ENCODE measurements at regions not wholly inside any gene's neighbourhood (a gene's known extent, or its start where the extent isn't known, plus 50 kb on each side); places are given as distances from the start of the nearest gene placed in this dataset.

GRCh38 chr4:111991797-111992196 is 153.5 kb upstream of the FAM241A start:
- Histone ChIP-seq H3K27ac (ENCODE audit: low read depth, low read length) (no peak overlapping the region), H3K4me1 (ENCODE audit: control insufficient read depth, insufficient read depth, low read length) (no peaks in the 10 kb centered on the region; the same call in 1 of the 2 replicates), H3K9ac (ENCODE audit: low read length) (no peak overlapping the region), H3K36me3 (ENCODE audit: control insufficient read depth, insufficient read depth, low read length) (no peaks in the 10 kb centered on the region), H3K4me3 (ENCODE audit: low read depth, low read length) (no peak overlapping the region), H3K27me3 (ENCODE audit: control insufficient read depth, insufficient read depth, low read length) (no peaks in the 10 kb centered on the region), H3K9me3 (ENCODE audit: control insufficient read depth, insufficient read depth, low read depth, low read length) (no peaks in the 10 kb centered on the region)

GRCh38 chr4:111992351-111993168 is 152.7 kb upstream of the FAM241A start:
- Histone ChIP-seq H3K4me1 (ENCODE audit: control insufficient read depth, insufficient read depth, low read length) (no peaks in the 10 kb centered on the region; the same call in 1 of the 2 replicates), H3K27ac (ENCODE audit: low read depth, low read length) (no peak overlapping the region), H3K9me3 (ENCODE audit: control insufficient read depth, insufficient read depth, low read depth, low read length) (no peaks in the 10 kb centered on the region), H3K4me3 (ENCODE audit: low read depth, low read length) (no peak overlapping the region), H3K27me3 (ENCODE audit: control insufficient read depth, insufficient read depth, low read length) (no peaks in the 10 kb centered on the region), H3K36me3 (ENCODE audit: control insufficient read depth, insufficient read depth, low read length) (no peaks in the 10 kb centered on the region), H3K9ac (ENCODE audit: low read length) (no peak overlapping the region)

GRCh38 chr4:111994392-111994791 is 150.9 kb upstream of the FAM241A start:
- no peak overlapping the region for H3K9ac ChIP-seq (ENCODE audit: low read length)
- H3K36me3 ChIP-seq (ENCODE audit: control insufficient read depth, insufficient read depth, low read length) = no peaks in the 10 kb centered on the region
- H3K27ac ChIP-seq (ENCODE audit: low read depth, low read length) = no peak overlapping the region
- H3K9me3 ChIP-seq (ENCODE audit: control insufficient read depth, insufficient read depth, low read depth, low read length) = no peaks in the 10 kb centered on the region
- H3K4me3 ChIP-seq (ENCODE audit: low read depth, low read length) = no peak overlapping the region
- H3K27me3 ChIP-seq (ENCODE audit: control insufficient read depth, insufficient read depth, low read length) = no peaks in the 10 kb centered on the region
- no peaks in the 10 kb centered on the region; the same call in 1 of the 2 replicates for H3K4me1 ChIP-seq (ENCODE audit: control insufficient read depth, insufficient read depth, low read length)

GRCh38 chr4:111997785-111998184 is 147.5 kb upstream of the FAM241A start:
- no peaks in the 10 kb centered on the region for H3K36me3 ChIP-seq (ENCODE audit: control insufficient read depth, insufficient read depth, low read length)

GRCh38 chr4:111999801-112000200 is 145.5 kb upstream of the FAM241A start:
- Histone ChIP-seq H3K9ac (ENCODE audit: low read length) (no peak overlapping the region), H3K4me1 (ENCODE audit: control insufficient read depth, insufficient read depth, low read length) (peaks cover 4% of the 10 kb centered on the region; the same call in 1 of the 2 replicates)

More at GRCh38 chr4:111997785-111998184, 147.5 kb upstream of the FAM241A start:
- Histone ChIP-seq H3K4me1 (ENCODE audit: control insufficient read depth, insufficient read depth, low read length) (peaks cover 4% of the 10 kb centered on the region; the same call in 1 of the 2 replicates), H3K9me3 (ENCODE audit: control insufficient read depth, insufficient read depth, low read depth, low read length) (no peaks in the 10 kb centered on the region), H3K4me3 (ENCODE audit: low read depth, low read length) (no peak overlapping the region), H3K9ac (ENCODE audit: low read length) (no peak overlapping the region), H3K27me3 (ENCODE audit: control insufficient read depth, insufficient read depth, low read length) (no peaks in the 10 kb centered on the region), H3K27ac (ENCODE audit: low read depth, low read length) (no peak overlapping the region)

GRCh38 chr4:112001041-112001440 is 144.2 kb upstream of the FAM241A start:
- H3K27me3 ChIP-seq (ENCODE audit: control insufficient read depth, insufficient read depth, low read length) = no peaks in the 10 kb centered on the region
- H3K4me3 ChIP-seq (ENCODE audit: low read depth, low read length) = no peak overlapping the region
- H3K27ac ChIP-seq (ENCODE audit: low read depth, low read length) = no peak overlapping the region
- H3K9ac ChIP-seq (ENCODE audit: low read length) = no peak overlapping the region
- H3K36me3 ChIP-seq (ENCODE audit: control insufficient read depth, insufficient read depth, low read length) = no peaks in the 10 kb centered on the region
- H3K4me1 ChIP-seq (ENCODE audit: control insufficient read depth, insufficient read depth, low read length) = peaks cover 4% of the 10 kb centered on the region; the same call in 1 of the 2 replicates
- no peaks in the 10 kb centered on the region for H3K9me3 ChIP-seq (ENCODE audit: control insufficient read depth, insufficient read depth, low read depth, low read length)

More at GRCh38 chr4:111999801-112000200, 145.5 kb upstream of the FAM241A start:
- H3K27ac ChIP-seq (ENCODE audit: low read depth, low read length) = no peak overlapping the region
- H3K9me3 ChIP-seq (ENCODE audit: control insufficient read depth, insufficient read depth, low read depth, low read length) = no peaks in the 10 kb centered on the region
- no peaks in the 10 kb centered on the region for H3K36me3 ChIP-seq (ENCODE audit: control insufficient read depth, insufficient read depth, low read length)
- H3K27me3 ChIP-seq (ENCODE audit: control insufficient read depth, insufficient read depth, low read length) = no peaks in the 10 kb centered on the region
- no peak overlapping the region for H3K4me3 ChIP-seq (ENCODE audit: low read depth, low read length)

GRCh38 chr4:112002248-112002661 is 143.0 kb upstream of the FAM241A start:
- Histone ChIP-seq H3K27ac (ENCODE audit: low read depth, low read length) (no peak overlapping the region), H3K4me3 (ENCODE audit: low read depth, low read length) (no peak overlapping the region), H3K9me3 (ENCODE audit: control insufficient read depth, insufficient read depth, low read depth, low read length) (no peaks in the 10 kb centered on the region), H3K27me3 (ENCODE audit: control insufficient read depth, insufficient read depth, low read length) (no peaks in the 10 kb centered on the region), H3K36me3 (ENCODE audit: control insufficient read depth, insufficient read depth, low read length) (no peaks in the 10 kb centered on the region), H3K4me1 (ENCODE audit: control insufficient read depth, insufficient read depth, low read length) (peaks cover 4% of the 10 kb centered on the region; the same call in 1 of the 2 replicates), H3K9ac (ENCODE audit: low read length) (no peak overlapping the region)

- Histone ChIP-seq H3K36me3 (ENCODE audit: control insufficient read depth, insufficient read depth, low read length) (no peaks in the 10 kb centered on the region), H3K9me3 (ENCODE audit: control insufficient read depth, insufficient read depth, low read depth, low read length) (no peaks in the 10 kb centered on the region), H3K9ac (ENCODE audit: low read length) (no peak overlapping the region), H3K4me3 (ENCODE audit: low read depth, low read length) (no peak overlapping the region), H3K4me1 (ENCODE audit: control insufficient read depth, insufficient read depth, low read length) (peaks cover 4% of the 10 kb centered on the region; the same call in 1 of the 2 replicates), H3K27ac (ENCODE audit: low read depth, low read length) (no peak overlapping the region), H3K27me3 (ENCODE audit: control insufficient read depth, insufficient read depth, low read length) (no peaks in the 10 kb centered on the region)
Observed at GRCh38 chr4:112003231-112003907, 141.9 kb upstream of the FAM241A start.

GRCh38 chr4:112005027-112005426 is 140.2 kb upstream of the FAM241A start:
- Histone ChIP-seq H3K4me1 (ENCODE audit: control insufficient read depth, insufficient read depth, low read length) (peaks cover 4% of the 10 kb centered on the region; the same call in 1 of the 2 replicates), H3K27me3 (ENCODE audit: control insufficient read depth, insufficient read depth, low read length) (no peaks in the 10 kb centered on the region), H3K9me3 (ENCODE audit: control insufficient read depth, insufficient read depth, low read depth, low read length) (no peaks in the 10 kb centered on the region), H3K4me3 (ENCODE audit: low read depth, low read length) (no peak overlapping the region), H3K36me3 (ENCODE audit: control insufficient read depth, insufficient read depth, low read length) (no peaks in the 10 kb centered on the region), H3K9ac (ENCODE audit: low read length) (no peak overlapping the region), H3K27ac (ENCODE audit: low read depth, low read length) (no peak overlapping the region)

GRCh38 chr4:112007391-112007790 is 137.9 kb upstream of the FAM241A start:
- Histone ChIP-seq H3K36me3 (ENCODE audit: control insufficient read depth, insufficient read depth, low read length) (no peaks in the 10 kb centered on the region), H3K9ac (ENCODE audit: low read length) (no peak overlapping the region), H3K27me3 (ENCODE audit: control insufficient read depth, insufficient read depth, low read length) (no peaks in the 10 kb centered on the region), H3K27ac (ENCODE audit: low read depth, low read length) (no peak overlapping the region), H3K4me1 (ENCODE audit: control insufficient read depth, insufficient read depth, low read length) (no peaks in the 10 kb centered on the region), H3K9me3 (ENCODE audit: control insufficient read depth, insufficient read depth, low read depth, low read length) (no peaks in the 10 kb centered on the region), H3K4me3 (ENCODE audit: low read depth, low read length) (no peak overlapping the region)

GRCh38 chr4:112015960-112016359 is 129.3 kb upstream of the FAM241A start:
- H3K36me3 ChIP-seq (ENCODE audit: control insufficient read depth, insufficient read depth, low read length) = no peaks in the 10 kb centered on the region
- H3K27me3 ChIP-seq (ENCODE audit: control insufficient read depth, insufficient read depth, low read length) = no peaks in the 10 kb centered on the region
- H3K9me3 ChIP-seq (ENCODE audit: control insufficient read depth, insufficient read depth, low read depth, low read length) = no peaks in the 10 kb centered on the region
- no peaks in the 10 kb centered on the region for H3K4me1 ChIP-seq (ENCODE audit: control insufficient read depth, insufficient read depth, low read length)
- H3K4me3 ChIP-seq (ENCODE audit: low read depth, low read length) = no peak overlapping the region
- no peak overlapping the region for H3K9ac ChIP-seq (ENCODE audit: low read length)
- H3K27ac ChIP-seq (ENCODE audit: low read depth, low read length) = no peak overlapping the region
